Stomach (tissue), 8 donors: ENCODE measurements at regions not wholly inside any gene's neighbourhood (a gene's known extent, or its start where the extent isn't known, plus 50 kb on each side); places are given as distances from the start of the nearest gene placed in this dataset.

Experiments used
- DNase-seq, 2 donors: peaks; one replicate each; pipeline versions ENCODE4 v3.0.0 to v3.0.0-alpha.2; 2013 to 2019
- H3K27ac ChIP-seq, 5 donors: fragments of 200-600 bp in 4 of 5; sonication (generic) in 4 of 5; one replicate each; pipeline ENCODE4 v1.5.1; 2013 to 2019; ENCODE audit warnings: mild to moderate bottlenecking in 1 of 5, moderate library complexity in 1 of 5
- H3K27me3 ChIP-seq, 3 donors: fragments of 200-600 bp; sonication (generic); one replicate each; pipeline ENCODE4 v1.5.1; 2017 to 2019; ENCODE audit warnings: mixed run types in 1 of 3
- H3K36me3 ChIP-seq, 4 donors: fragments of 200-600 bp; sonication (generic); 1 replicate in 3 of 4; 2 replicates in 1 of 4; pipeline ENCODE4 v1.5.1; 2016 to 2019
- H3K4me1 ChIP-seq, 4 donors: fragments of 200-600 bp; sonication (generic); one replicate each; pipeline ENCODE4 v1.5.1; 2016 to 2019
- H3K4me3 ChIP-seq, 4 donors: fragments of 200-600 bp; sonication (generic) in 3 of 4; one replicate each; pipeline ENCODE4 v1.5.1; 2016 to 2019; ENCODE audit warnings: mild to moderate bottlenecking in 1 of 4
- H3K9me3 ChIP-seq, 4 donors: fragments of 200-600 bp; sonication (generic); one replicate each; pipeline ENCODE4 v1.5.1; 2016 to 2019
- CTCF ChIP-seq, 7 experiments: fragments of 450-650 bp in 4 of 7; fragments of 200-600 bp in 3 of 7; sonication (generic) in 3 of 7; IDR thresholded peaks; one replicate each; pipeline ENCODE4 v1.5.1; 2016 to 2019; ENCODE audit warnings: antibody characterized with exemption in 7 of 7, control low read depth in 2 of 7, mild to moderate bottlenecking in 1 of 7
- EP300 ChIP-seq: sonication (generic); formaldehyde crosslinking; IDR thresholded peaks from one replicate; pipeline ENCODE4 v1.6.1; 2017; ENCODE audit warnings: antibody characterized with exemption
- POLR2A ChIP-seq, 4 donors: fragments of 450-650 bp; IDR thresholded peaks; one replicate each; pipeline ENCODE4 v1.6.1; 2016; ENCODE audit warnings: antibody characterized with exemption in 4 of 4, control low read depth in 2 of 4, mild to moderate bottlenecking in 1 of 4, moderate library complexity in 1 of 4
- POLR2AphosphoS5 ChIP-seq, 3 donors: sonication (generic); formaldehyde crosslinking; IDR thresholded peaks; one replicate each; pipeline ENCODE4 v1.6.1; 2016; ENCODE audit warnings: antibody characterized with exemption in 3 of 3
- WGBS, 5 donors: extraction: QIAGEN DNeasy Blood & Tissue Kit in 3 of 5; methylation state at CpG; one replicate each; pipeline versions ENCODE4 v1.1.5 to v1.1.7; 2013 to 2018; 5-methylcytosine and 5-hydroxymethylcytosine counted together
- intact Hi-C: fragments of 100-400 bp; cut with DNase I; formaldehyde crosslinking; loops from one replicate; pipeline ENCODE4 v1.15.1; 2023; ENCODE audit warnings: low total_unique reads
- donor health status: healthy with polysubstance abuse.
- donor health status: Bipolar disorder and iron deficiency.
- donor health status: healthy.

GRCh38 chr6:167756597-167756996, 70.1 kb upstream of the AFDN start:
- H3K27me3 ChIP-seq, result no peaks in the 10 kb centered on the region
- no peak overlapping the region for H3K27ac ChIP-seq
- H3K9me3 ChIP-seq, result no peaks in the 10 kb centered on the region
- DNase-seq, result no peak
- no peaks in the 10 kb centered on the region for H3K36me3 ChIP-seq
- H3K4me3 ChIP-seq, result no peak overlapping the region
- intact Hi-C loops, result no loop called here
- no peak for TF ChIP-seq POLR2A (IDR thresholded peaks at IDR 0.05)
- no peak for TF ChIP-seq POLR2AphosphoS5 (IDR thresholded peaks at IDR 0.05)
- TF ChIP-seq CTCF (IDR thresholded peaks at IDR 0.05), result no peak
- TF ChIP-seq EP300, result no peak
- 78 to 88% (median 79%) methylated on average over 2 of the region's 2 CpGs for WGBS, 5 donors
- H3K4me1 ChIP-seq, result peaks cover 10 to 21% (median 13%) of the 10 kb centered on the region in 4 donors

- H3K27me3 ChIP-seq, result no peaks in the 10 kb centered on the region
- 73 to 82% (median 81%) methylated on average over 6 of the region's 6 CpGs for WGBS, 5 donors
- no peak overlapping the region for H3K27ac ChIP-seq
- intact Hi-C loops, result no loop called here
- peaks cover 15 to 22% (median 18%) of the 10 kb centered on the region in 4 donors for H3K4me1 ChIP-seq
- H3K36me3 ChIP-seq, result no peaks in the 10 kb centered on the region
- TF ChIP-seq POLR2AphosphoS5 (IDR thresholded peaks at IDR 0.05), result no peak
- no peak for TF ChIP-seq POLR2A (IDR thresholded peaks at IDR 0.05)
- TF ChIP-seq EP300, result no peak
- TF ChIP-seq CTCF (IDR thresholded peaks at IDR 0.05), result no peak
- DNase-seq, result no peak
- H3K4me3 ChIP-seq, result no peak overlapping the region
- no peaks in the 10 kb centered on the region for H3K9me3 ChIP-seq
Measured at GRCh38 chr6:167757249-167757648, 69.5 kb upstream of the AFDN start.

GRCh38 chr6:167757821-167758220, 68.9 kb upstream of the AFDN start:
- TF ChIP-seq EP300, result no peak
- TF ChIP-seq POLR2A (IDR thresholded peaks at IDR 0.05), result no peak
- TF ChIP-seq CTCF (IDR thresholded peaks at IDR 0.05), result no peak
- TF ChIP-seq POLR2AphosphoS5 (IDR thresholded peaks at IDR 0.05), result no peak
- DNase-seq, result no peak
- H3K36me3 ChIP-seq, result no peaks in the 10 kb centered on the region
- no peaks in the 10 kb centered on the region for H3K27me3 ChIP-seq
- WGBS, 5 donors, result 91 to 95% (median 94%) methylated on average over 14 to 15 of the region's 15 CpGs
- H3K27ac ChIP-seq, result no peak overlapping the region
- no peaks in the 10 kb centered on the region for H3K9me3 ChIP-seq
- intact Hi-C loops, result no loop called here
- peaks cover 15 to 25% (median 21%) of the 10 kb centered on the region in 4 donors for H3K4me1 ChIP-seq
- no peak overlapping the region for H3K4me3 ChIP-seq

GRCh38 chr6:167758309-167759023, 68.2 kb upstream of the AFDN start:
- Histone ChIP-seq H3K4me1 (peaks cover 15 to 25% (median 21%) of the 10 kb centered on the region in 4 donors), H3K4me3 (no peak overlapping the region), H3K27ac (no peak overlapping the region), H3K27me3 (no peaks in the 10 kb centered on the region), H3K36me3 (no peaks in the 10 kb centered on the region), H3K9me3 (no peaks in the 10 kb centered on the region)
- WGBS, 5 donors, result 89 to 95% (median 93%) methylated on average over 14 to 20 of the region's 20 CpGs
- no peak for DNase-seq
- intact Hi-C loops, result no loop called here
- TF ChIP-seq CTCF (IDR thresholded peaks at IDR 0.05), result no peak
- TF ChIP-seq POLR2A (IDR thresholded peaks at IDR 0.05), result no peak
